ENCODE measurements at regions not wholly inside any gene's neighbourhood (a gene's known extent, or its start where the extent isn't known, plus 50 kb on each side); places are given as distances from the start of the nearest gene placed in this dataset.
A peak's percentile ranks its signal among the peaks of the same experiment; 100 is the strongest.

DNA sequence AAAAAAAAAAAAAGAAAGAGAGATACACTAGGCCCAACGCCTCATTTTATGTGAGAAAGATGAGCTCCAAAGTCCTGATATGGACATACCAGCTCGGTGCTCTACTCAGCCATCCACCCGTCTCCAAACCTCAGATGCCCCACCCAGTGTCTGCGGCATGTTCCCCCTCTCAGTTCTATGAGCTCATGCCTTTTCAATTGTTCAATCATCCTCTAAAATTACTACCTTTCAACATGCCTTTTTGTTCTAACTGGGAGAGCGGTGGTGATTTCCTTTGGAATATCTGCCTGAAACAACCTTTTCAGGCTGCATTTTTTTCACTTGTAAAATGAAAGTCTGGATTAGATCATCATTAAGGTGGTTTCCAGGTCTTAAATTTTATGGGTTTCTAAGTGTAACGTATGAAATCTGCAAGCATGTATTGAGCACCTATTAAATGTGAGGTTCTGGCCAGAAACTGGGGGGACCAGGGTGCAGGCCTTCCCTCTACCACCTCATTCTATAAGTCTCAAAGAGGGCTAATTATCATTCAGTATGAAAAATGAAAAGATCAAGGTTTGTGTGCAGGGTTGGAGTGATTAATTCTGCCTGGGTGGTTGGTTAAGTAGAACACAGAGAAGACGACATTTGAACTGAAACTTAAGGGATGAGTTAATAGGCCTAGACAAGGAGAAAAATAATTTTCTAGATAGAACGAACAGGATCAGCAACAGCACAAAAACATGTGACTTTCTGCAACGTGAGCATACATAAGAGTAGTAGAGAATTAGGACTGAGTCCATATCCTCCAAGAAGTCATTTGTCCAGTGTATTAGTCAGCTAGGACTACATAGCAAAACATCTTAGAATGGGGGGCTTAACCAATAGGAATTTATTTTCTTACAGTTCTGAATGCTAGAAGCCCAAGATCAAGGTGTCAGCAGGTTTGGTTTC is 87.4 kb upstream of the GLS start:
- Histone ChIP-seq H3K9ac (replicated peaks in 1 of 4; ENCODE audit: extremely low read depth in 1 of 4, low read depth in 3 of 4, low read length in 3 of 4) (no peak overlapping the region), H4K20me1 (replicated peaks in 1 of 2; ENCODE audit: control insufficient read depth in 1 of 2, insufficient read depth in 2 of 2, low read length in 2 of 2) (no peaks in the 10 kb centered on the region), H3K56ac (replicated peaks; ENCODE audit: insufficient read length, low read depth, low read length) (no peak overlapping the region), H3K18ac (ENCODE audit: extremely low read depth, low read length) (no peak overlapping the region), H2BK15ac (ENCODE audit: low read length) (0 out of 2 replicates have a peak overlapping the region, but pooled peaks have one; percentile 6), H4K5ac (ENCODE audit: insufficient read length, low read depth, low read length) (no peak overlapping the region), H3K23me2 (ENCODE audit: low read depth, low read length) (no peaks in the 10 kb centered on the region; the same call in 1 of the 2 replicates), H3K4ac (replicated peaks; ENCODE audit: insufficient read length, low read depth, low read length) (no peak overlapping the region), H3K4me3 (ENCODE audit: extremely low read depth in 1 of 4, insufficient read depth in 2 of 4, low read depth in 3 of 4, low read length in 4 of 4) (no peak overlapping the region), H2AK5ac (ENCODE audit: low read depth, low read length) (no peak overlapping the region), H3K36me3 (ENCODE audit: control insufficient read depth in 2 of 4, insufficient read depth in 4 of 4, low read length in 3 of 4) (no peaks in the 10 kb centered on the region), H4K91ac (replicated peaks; ENCODE audit: insufficient read length, low read length) (peak overlapping the region; percentile 5), H3K14ac (ENCODE audit: insufficient read length) (no peak overlapping the region), H2BK5ac (ENCODE audit: low read depth, low read length) (no peak overlapping the region), H3K4me2 (ENCODE audit: insufficient read depth in 1 of 2, low read depth in 2 of 2, low read length in 2 of 2) (no peak overlapping the region), H2BK12ac (ENCODE audit: low read depth, low read length) (no peak overlapping the region), H2AFZ (ENCODE audit: low read length) (no peak overlapping the region), H3K9me3 (ENCODE audit: insufficient read depth in 2 of 2, low read depth in 1 of 2, low read length in 1 of 2) (no peaks in the 10 kb centered on the region), H3K23ac (ENCODE audit: insufficient read length) (no peak overlapping the region), H2BK120ac (replicated peaks; ENCODE audit: low read depth, low read length) (no peak overlapping the region), H3K27ac (ENCODE audit: low read depth, low read length) (no peak overlapping the region), H3K79me2 (ENCODE audit: control insufficient read depth in 1 of 2, insufficient read depth in 2 of 2, low read length in 2 of 2) (no peaks in the 10 kb centered on the region), H3K4me1 (replicated peaks in 1 of 4; ENCODE audit: control insufficient read depth in 3 of 4, insufficient read depth in 4 of 4, low read length in 3 of 4) (peaks cover 0 to 9% (median 7%) of the 10 kb centered on the region in 4 experiments; a peak in 4 of 7 replicates), H3K27me3 (replicated peaks in 1 of 4; ENCODE audit: control insufficient read depth in 3 of 4, extremely low read depth in 1 of 4, insufficient read depth in 3 of 4, low read length in 3 of 4) (no peaks in the 10 kb centered on the region), H3K79me1 (ENCODE audit: low read depth, low read length) (no peaks in the 10 kb centered on the region), H4K8ac (ENCODE audit: extremely low read depth, insufficient read depth, low read length) (no peak overlapping the region), H2BK20ac (ENCODE audit: low read length) (no peak overlapping the region)
- FAIRE-seq (no peak), DNase-seq (ENCODE audit: low read depth in 1 of 2, low spot score in 2 of 2) (no peak)
- no peak for TF ChIP-seq BACH1 (IDR thresholded peaks at IDR 0.05; ENCODE audit: low read length)
- ChIA-PET CTCF (ENCODE audit: partially characterized antibody) (interaction anchor here (0.7 to 2.8 kb wide), 7 partner anchors 8 to 212 kb away, joined by 3 to 8 read pairs (median 3); no protein-coding TSS in a partner anchor), POLR2A (ENCODE audit: partially characterized antibody) (no interaction called here)
- 91% methylated on average over 9 of the region's 9 CpGs; no CpG with 5 or more reads in 1 of the 2 experiments for WGBS, 2 experiments (ENCODE audit: extremely low coverage in 1 of 2, insufficient coverage in 1 of 2, insufficient read length in 1 of 2, insufficient replicate concordance in 2 of 2, low coverage in 1 of 2, low lambda C conversion rate in 2 of 2, missing lambda C conversion rate in 1 of 2)
